GM21825 (cell line): ENCODE measurements at regions not wholly inside any gene's neighbourhood (a gene's known extent, or its start where the extent isn't known, plus 50 kb on each side); places are given as distances from the start of the nearest gene placed in this dataset.
"Not testable (repeated sequence)": the region's sequence is repeated elsewhere in the genome, so short reads cannot be mapped to it uniquely, and the experiment has no call there.

Experiments used
- ATAC-seq: cut with Tn5 transposase; IDR thresholded peaks from one replicate; pipeline ENCODE4 v1.9.1; 2021; ENCODE audit warnings: mild to moderate bottlenecking, moderate library complexity; ENCODE audit not compliant: unreplicated experiment

GRCh38 chr14:105707723-105708151, 181.4 kb downstream of the TMEM121 start:
- not testable (repeated sequence) for ATAC-seq

GRCh38 chr14:105708251-105709134, 182.1 kb downstream of the TMEM121 start:
- ATAC-seq, result not testable (repeated sequence)

GRCh38 chr14:105709281-105710118, 183.1 kb downstream of the TMEM121 start:
- ATAC-seq, result no peak

- no peak for ATAC-seq
Observed at GRCh38 chr14:105710119-105711043, 184.0 kb downstream of the TMEM121 start.

GRCh38 chr14:105711044-105711620, 184.7 kb downstream of the TMEM121 start:
- no peak for ATAC-seq

GRCh38 chr14:105711841-105712460, 185.6 kb downstream of the TMEM121 start:
- no peak for ATAC-seq

- not testable (repeated sequence) for ATAC-seq
Observed at GRCh38 chr14:105712670-105713069, 186.3 kb downstream of the TMEM121 start.

- not testable (repeated sequence) for ATAC-seq
Observed at GRCh38 chr14:105713160-105713559, 186.8 kb downstream of the TMEM121 start.

GRCh38 chr14:105713836-105714235, 187.5 kb downstream of the TMEM121 start:
- not testable (repeated sequence) for ATAC-seq

- ATAC-seq, result not testable (repeated sequence)
Observed at GRCh38 chr14:105718787-105719186, 192.4 kb downstream of the TMEM121 start.

- not testable (repeated sequence) for ATAC-seq
Observed at GRCh38 chr14:105720106-105720505, 193.7 kb downstream of the TMEM121 start.

- not testable (repeated sequence) for ATAC-seq
Observed at GRCh38 chr14:105720852-105721601, 194.6 kb downstream of the TMEM121 start.

GRCh38 chr14:105721602-105721970, 195.2 kb downstream of the TMEM121 start:
- ATAC-seq, result not testable (repeated sequence)

- ATAC-seq, result not testable (repeated sequence)
Observed at GRCh38 chr14:105721996-105722709, 195.8 kb downstream of the TMEM121 start.

- not testable (repeated sequence) for ATAC-seq
Observed at GRCh38 chr14:105723271-105723670, 196.9 kb downstream of the TMEM121 start.

GRCh38 chr14:105723776-105724175, 197.4 kb downstream of the TMEM121 start:
- ATAC-seq, result not testable (repeated sequence)

GRCh38 chr14:105729825-105730368, 203.5 kb downstream of the TMEM121 start:
- ATAC-seq, result not testable (repeated sequence)

GRCh38 chr14:105730731-105731130, 204.3 kb downstream of the TMEM121 start:
- not testable (repeated sequence) for ATAC-seq
